Smooth muscle cell (in vitro differentiated cells): ENCODE measurements at regions not wholly inside any gene's neighbourhood (a gene's known extent, or its start where the extent isn't known, plus 50 kb on each side); places are given as distances from the start of the nearest gene placed in this dataset.

Experiments
- DNase-seq: peaks from one replicate; lab custom pipeline; 2025; ENCODE audit not compliant: unreplicated experiment; lab: John Stamatoyannopoulos, UW
- H2AFZ ChIP-seq: fragments of 200-600 bp; sonication (generic); 2 replicates; pipeline ENCODE4 v1.6.0; 2016; ENCODE audit warnings: antibody characterized with exemption, low read depth, mild to moderate bottlenecking
- H3F3A ChIP-seq: fragments of 200-600 bp; sonication (generic); 2 replicates; pipeline ENCODE4 v1.6.0; 2017; ENCODE audit warnings: antibody characterized with exemption, low read depth
- H3K27ac ChIP-seq: fragments of 200-600 bp; sonication (generic); 2 replicates; pipeline ENCODE4 v1.5.1; 2016; ENCODE audit warnings: low read depth, mild to moderate bottlenecking
- H3K27me3 ChIP-seq: fragments of 200-600 bp; sonication (generic); 2 replicates; pipeline ENCODE4 v1.6.1; 2016; ENCODE audit warnings: low read depth, mild to moderate bottlenecking
- H3K36me3 ChIP-seq: fragments of 200-600 bp; sonication (generic); 2 replicates; pipeline ENCODE4 v1.5.1; 2016; ENCODE audit warnings: low read depth
- H3K4me1 ChIP-seq: fragments of 200-600 bp; sonication (generic); 2 replicates; pipeline ENCODE4 v1.5.1; 2016; ENCODE audit warnings: low read depth
- H3K4me2 ChIP-seq: fragments of 200-600 bp; sonication (generic); 2 replicates; pipeline ENCODE4 v1.6.0; 2016; ENCODE audit warnings: mild to moderate bottlenecking
- H3K4me3 ChIP-seq: fragments of 200-600 bp; sonication (generic); 2 replicates; pipeline ENCODE4 v1.5.1; 2016; ENCODE audit warnings: mild to moderate bottlenecking
- H3K79me2 ChIP-seq: fragments of 200-600 bp; sonication (generic); 2 replicates; pipeline ENCODE4 v1.6.0; 2016; ENCODE audit warnings: low read depth, mild to moderate bottlenecking
- H3K9ac ChIP-seq: fragments of 200-600 bp; sonication (generic); 2 replicates; pipeline ENCODE4 v1.6.0; 2016; ENCODE audit warnings: low read depth
- H3K9me3 ChIP-seq: fragments of 200-600 bp; sonication (generic); replicated peaks from 2 replicates; pipeline ENCODE4 v1.5.1; 2016; ENCODE audit warnings: low read depth
- H4K20me1 ChIP-seq: fragments of 200-600 bp; sonication (generic); 2 replicates; pipeline ENCODE4 v1.6.0; 2016; ENCODE audit warnings: low read depth
- CTCF ChIP-seq: fragments of 200-600 bp; sonication (generic); IDR thresholded peaks from 2 replicates; pipeline ENCODE4 v1.5.1; 2017; ENCODE audit warnings: borderline replicate concordance, mild to moderate bottlenecking, antibody characterized with exemption; ENCODE audit not compliant: insufficient read depth, poor library complexity, severe bottlenecking
- whole genome bisulfite sequencing: methylation state at CpG from one replicate; pipeline ENCODE4 v1.1.7; 2016; ENCODE audit warnings: low lambda C conversion rate; 5-methylcytosine and 5-hydroxymethylcytosine counted together

DNA sequence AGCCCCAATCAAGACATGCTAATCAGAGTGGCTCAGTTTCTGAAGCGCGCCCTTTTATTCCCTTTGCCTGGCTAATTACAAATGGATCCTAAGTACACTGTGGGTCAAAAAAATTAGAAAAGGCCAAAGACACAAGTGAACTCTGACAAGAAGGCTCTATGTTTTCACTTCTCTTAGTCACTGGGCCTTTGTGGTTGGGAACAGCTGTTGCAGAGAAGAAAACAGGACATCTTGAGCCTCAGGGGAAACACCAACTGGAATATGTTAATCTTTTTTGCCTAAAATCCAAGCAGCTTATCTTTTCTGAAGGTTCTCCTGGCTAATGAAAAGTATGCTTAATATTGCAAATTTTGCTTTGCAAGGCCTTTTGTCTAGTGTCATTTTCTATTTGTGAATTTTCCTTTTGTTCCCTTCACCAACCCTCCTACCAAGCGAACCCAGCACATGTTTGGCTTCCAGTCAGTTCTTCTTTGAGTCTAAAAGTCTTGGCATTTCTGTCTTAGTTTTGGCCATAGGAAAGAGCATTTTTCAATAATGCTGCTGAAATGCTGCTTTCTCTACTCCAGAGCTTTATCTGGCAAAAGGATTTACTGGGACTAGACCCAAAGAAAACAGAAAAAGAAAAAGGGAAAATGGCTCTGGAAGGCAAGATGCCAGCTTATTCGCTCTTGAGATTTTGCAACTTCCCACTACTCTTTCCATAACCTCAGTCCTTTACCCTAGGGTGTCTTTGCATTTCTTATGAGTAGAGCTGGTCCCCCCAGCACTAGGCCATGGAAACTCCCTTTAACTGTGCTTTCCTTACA is 440.2 kb upstream of the ST6GAL2 start:
- peaks cover 6% of the 10 kb centered on the region for H3K9me3 ChIP-seq

GRCh38 chr2:107334306-107334705 is 448.3 kb upstream of the ST6GAL2 start:
- Histone ChIP-seq H4K20me1 (no peaks in the 10 kb centered on the region), H3K9ac (peak overlapping the region; percentile 23), H3K4me3 (no peak overlapping the region), H3F3A (peaks cover 13% of the 10 kb centered on the region), H3K4me1 (peaks cover 15% of the 10 kb centered on the region), H3K4me2 (peak overlapping the region; percentile 59), H3K79me2 (no peaks in the 10 kb centered on the region), H3K27ac (peak overlapping the region; percentile 64), H3K36me3 (no peaks in the 10 kb centered on the region), H3K27me3 (no peaks in the 10 kb centered on the region), H2AFZ (no peak overlapping the region), H3K9me3 (peaks cover 6% of the 10 kb centered on the region)
- TF ChIP-seq CTCF, result no peak
- 23% methylated on average over 2 of the region's 2 CpGs for WGBS
- no peak for DNase-seq

More for the DNA sequence above, 440.2 kb upstream of the ST6GAL2 start:
- Histone ChIP-seq H3K4me3 (no peak overlapping the region), H3K4me2 (peak overlapping the region; percentile 25), H3K27ac (peak overlapping the region; percentile 75), H2AFZ (no peak overlapping the region), H3K27me3 (no peaks in the 10 kb centered on the region), H3K9ac (no peak overlapping the region), H3F3A (peaks cover 28% of the 10 kb centered on the region), H3K79me2 (no peaks in the 10 kb centered on the region), H4K20me1 (no peaks in the 10 kb centered on the region), H3K36me3 (peaks cover 3% of the 10 kb centered on the region), H3K4me1 (peaks cover 3% of the 10 kb centered on the region)
- WGBS, result 63% methylated on average over 4 of the region's 4 CpGs
- TF ChIP-seq CTCF, result no peak
- no peak for DNase-seq

- Histone ChIP-seq H3K9ac (no peak overlapping the region), H3K79me2 (no peaks in the 10 kb centered on the region), H3K27ac (peak overlapping the region; percentile 100), H3K9me3 (no peaks in the 10 kb centered on the region), H3K4me1 (peaks cover 15% of the 10 kb centered on the region), H3K36me3 (no peaks in the 10 kb centered on the region), H3F3A (peaks cover 13% of the 10 kb centered on the region), H3K27me3 (no peaks in the 10 kb centered on the region), H3K4me2 (no peak overlapping the region), H4K20me1 (no peaks in the 10 kb centered on the region), H2AFZ (peak overlapping the region; percentile 46), H3K4me3 (no peak overlapping the region)
- TF ChIP-seq CTCF, result no peak
- 74% methylated on average over 2 of the region's 2 CpGs for WGBS
- DNase-seq, result no peak
These were observed 450.6 kb upstream of the ST6GAL2 start for GRCh38 chr2:107336526-107336925.
